ENCODE measurements at regions not wholly inside any gene's neighbourhood (a gene's known extent, or its start where the extent isn't known, plus 50 kb on each side); places are given as distances from the start of the nearest gene placed in this dataset.

- TF ChIP-seq ZBTB20 (CRISPR knock-in tag; IDR thresholded peaks at IDR 0.05; ENCODE audit: borderline replicate concordance, low read depth), result no peak
- TF ChIP-seq ZNF737 (CRISPR knock-in tag; IDR thresholded peaks at IDR 0.05; ENCODE audit: borderline replicate concordance), result no peak
- TF ChIP-seq LRRFIP1 (CRISPR knock-in tag; conservative IDR thresholded peaks at IDR 0.05), result no peak
- TF ChIP-seq ZNF337 (CRISPR knock-in tag; IDR thresholded peaks at IDR 0.05; ENCODE audit: borderline replicate concordance, low read depth), result no peak
- no peak for TF ChIP-seq FOXM1 (CRISPR knock-in tag; IDR thresholded peaks at IDR 0.05)
- TF ChIP-seq ZNF616 (CRISPR knock-in tag; IDR thresholded peaks at IDR 0.05; ENCODE audit: low read depth), result no peak
- no peak for TF ChIP-seq ZNF263 (CRISPR knock-in tag; IDR thresholded peaks at IDR 0.05)
- no peak for TF ChIP-seq TBX3 (IDR thresholded peaks at IDR 0.05; ENCODE audit: borderline replicate concordance)
- no peak for TF ChIP-seq THAP7 (CRISPR knock-in tag; IDR thresholded peaks at IDR 0.05)
- TF ChIP-seq ZXDC (CRISPR knock-in tag; IDR thresholded peaks at IDR 0.05), result no peak
- no peak for TF ChIP-seq ZNF20 (CRISPR knock-in tag; IDR thresholded peaks at IDR 0.05)
- no peak for TF ChIP-seq RAD51 (IDR thresholded peaks at IDR 0.05; ENCODE audit: borderline replicate concordance)
Observed at GRCh38 chr13:74889321-74889720, 592.6 kb downstream of the TBC1D4 start (continued).
